H1 (cell line): ENCODE measurements at regions not wholly inside any gene's neighbourhood (a gene's known extent, or its start where the extent isn't known, plus 50 kb on each side); places are given as distances from the start of the nearest gene placed in this dataset.

ENCODE experiments used
- FOSL1 ChIP-seq: IDR thresholded peaks from 2 replicates; pipeline ENCODE4 v1.6.1; 2011; ENCODE audit warnings: mild to moderate bottlenecking, low read depth, low read length, moderate library complexity; ENCODE audit not compliant: insufficient read depth
- RNF2 ChIP-seq: fragments of 200-900, 300-1000 bp; sonication (generic); IDR thresholded peaks from 2 replicates; pipeline ENCODE4 v1.7.1; 2016; ENCODE audit warnings: borderline replicate concordance, low read depth, mild to moderate bottlenecking, antibody characterized with exemption, low read length; ENCODE audit not compliant: poor library complexity, severe bottlenecking; ENCODE audit errors: missing control alignments
- SP2 ChIP-seq: IDR thresholded peaks from 2 replicates; pipeline ENCODE4 v1.6.1; 2012; ENCODE audit warnings: mild to moderate bottlenecking, low read length, inconsistent platforms

DNA sequence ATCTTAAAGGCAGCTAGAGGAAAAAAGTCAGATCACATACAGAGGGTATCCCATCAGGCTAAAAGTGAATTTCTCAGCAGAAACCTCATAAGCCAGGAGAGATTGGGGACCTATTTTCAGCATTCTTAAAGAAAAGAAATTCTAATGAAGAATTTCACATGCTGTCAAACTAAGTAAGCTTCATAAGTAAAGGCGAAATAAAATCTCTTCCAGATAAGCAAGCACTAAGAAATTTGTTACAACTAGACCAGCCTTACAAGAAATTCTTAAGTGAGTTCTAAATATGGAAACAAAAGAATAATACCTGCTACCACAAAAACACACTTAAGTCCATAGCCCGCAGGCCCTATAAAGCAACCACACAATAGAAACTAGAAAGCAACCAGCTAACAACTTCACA, 186.1 kb downstream of the ETAA1 start (continued):
- TF ChIP-seq FOSL1 (no peak), RNF2 (no peak), SP2 (no peak)
